Inflammatory macrophage treated with lipopolysaccharide for 1 hour (primary cell): ENCODE measurements at regions not wholly inside any gene's neighbourhood (a gene's known extent, or its start where the extent isn't known, plus 50 kb on each side); places are given as distances from the start of the nearest gene placed in this dataset.
"Not testable (repeated sequence)": the region's sequence is repeated elsewhere in the genome, so short reads cannot be mapped to it uniquely, and the experiment has no call there.

Source experiments
- DNase-seq, 2 donors: peaks; one replicate each; pipeline ENCODE4 v3.0.0-alpha.2; 2020 to 2022

- no peak for DNase-seq
Measured at GRCh38 chr3:182482705-182483104, 310.6 kb upstream of the ATP11B start.

GRCh38 chr3:182484682-182485081, 308.6 kb upstream of the ATP11B start:
- DNase-seq = no peak

- DNase-seq = no peak
Measured at GRCh38 chr3:182485301-182485700, 308.0 kb upstream of the ATP11B start.

- DNase-seq = no peak
Measured at GRCh38 chr3:182486463-182486862, 306.8 kb upstream of the ATP11B start.

- DNase-seq = no peak
Measured at GRCh38 chr3:182487143-182487542, 306.2 kb upstream of the ATP11B start.

GRCh38 chr3:182487611-182488010, 305.7 kb upstream of the ATP11B start:
- DNase-seq = no peak

- no peak for DNase-seq
Measured at GRCh38 chr3:182490596-182491491, 302.5 kb upstream of the ATP11B start.

GRCh38 chr3:182491577-182491976, 301.7 kb upstream of the ATP11B start:
- no peak for DNase-seq

GRCh38 chr3:182492536-182492935, 300.8 kb upstream of the ATP11B start:
- no peak for DNase-seq

GRCh38 chr3:182500289-182500688, 293.0 kb upstream of the ATP11B start:
- DNase-seq = no peak

- no peak for DNase-seq
Measured at GRCh38 chr3:182501856-182502255, 291.4 kb upstream of the ATP11B start.

- DNase-seq = no peak
Measured at GRCh38 chr3:182503401-182503800, 289.9 kb upstream of the ATP11B start.

GRCh38 chr3:182508919-182509711, 284.2 kb upstream of the ATP11B start:
- DNase-seq = no peak

- DNase-seq = no peak
Measured at GRCh38 chr3:182509844-182510460, 283.4 kb upstream of the ATP11B start.

GRCh38 chr3:182514236-182514964, 278.9 kb upstream of the ATP11B start:
- DNase-seq = no peak

GRCh38 chr3:182516597-182517336, 276.5 kb upstream of the ATP11B start:
- no peak for DNase-seq

- DNase-seq = no peak
Measured at GRCh38 chr3:182519569-182519968, 273.7 kb upstream of the ATP11B start.

GRCh38 chr3:182521339-182521738, 272.0 kb upstream of the ATP11B start:
- DNase-seq = no peak

- not testable (repeated sequence) for DNase-seq
Measured at GRCh38 chr3:182523424-182523823, 269.9 kb upstream of the ATP11B start.

GRCh38 chr3:182523836-182524235, 269.5 kb upstream of the ATP11B start:
- no peak for DNase-seq

- no peak for DNase-seq
Measured at GRCh38 chr3:182524711-182525401, 268.4 kb upstream of the ATP11B start.
